ENCODE measurements at regions not wholly inside any gene's neighbourhood (a gene's known extent, or its start where the extent isn't known, plus 50 kb on each side); places are given as distances from the start of the nearest gene placed in this dataset.

GRCh38 chr10:16014469-16014868, 154.2 kb upstream of the MINDY3 start:
- no peaks in the 10 kb centered on the region for H4K20me1 ChIP-seq (ENCODE audit: insufficient read depth, low read length)
- intact Hi-C loops (cut with micrococcal nuclease) = no loop called here
- Mint-ChIP-seq H3K4me1 (no peaks in the 10 kb centered on the region), H3K27ac (no peak overlapping the region), H3K4me3 (no peak overlapping the region), H3K27me3 (ENCODE audit: low read depth in 3 of 3) (no peaks in the 10 kb centered on the region), H3K9me3 (peaks cover 0 to 15% (median 5%) of the 10 kb centered on the region in 7 donors), H3K36me3 (no peaks in the 10 kb centered on the region)
- no peak overlapping the region for H2AFZ ChIP-seq (ENCODE audit: insufficient read depth, low read depth, low read length, poor library complexity, severe bottlenecking)
- H3K79me2 ChIP-seq (ENCODE audit: insufficient read depth, low read length) = no peaks in the 10 kb centered on the region
- H3K27me3 ChIP-seq (ENCODE audit: control insufficient read depth in 2 of 2, insufficient read depth in 2 of 2, low read length in 2 of 2) = no peaks in the 10 kb centered on the region
- no peaks in the 10 kb centered on the region for H3K36me3 ChIP-seq (replicated peaks in 1 of 2; ENCODE audit: control insufficient read depth in 1 of 2, insufficient read depth in 2 of 2, low read length in 2 of 2)
- no peak overlapping the region for H3K4me3 ChIP-seq (replicated peaks in 1 of 3; ENCODE audit: low read depth in 2 of 3, low read length in 3 of 3)
- no peak overlapping the region for H3K4me2 ChIP-seq (replicated peaks; ENCODE audit: extremely low read depth, low read length, poor library complexity, severe bottlenecking)
- DNase-seq = no peak
- H3K9ac ChIP-seq (ENCODE audit: insufficient read depth, low read length, poor library complexity, severe bottlenecking) = no peak overlapping the region
- H3K27ac ChIP-seq (ENCODE audit: low read depth in 1 of 2, low read length in 2 of 2) = no peak overlapping the region
- H3K4me1 ChIP-seq (ENCODE audit: control insufficient read depth in 1 of 2, insufficient read depth in 2 of 2, low read length in 2 of 2) = no peaks in the 10 kb centered on the region
- peaks cover 0 to 1% of the 10 kb centered on the region in 2 donors for H3K9me3 ChIP-seq (replicated peaks in 1 of 2; ENCODE audit: control insufficient read depth in 1 of 2, insufficient read depth in 1 of 2, low read length in 2 of 2)
- no peak for TF ChIP-seq CTCF (IDR thresholded peaks at IDR 0.05)
- WGBS (ENCODE audit: insufficient coverage) = 62% methylated on average over 3 of the region's 3 CpGs

GRCh38 chr10:16016688-16017087, 156.4 kb upstream of the MINDY3 start:
- H3K36me3 ChIP-seq (replicated peaks in 1 of 2; ENCODE audit: control insufficient read depth in 1 of 2, insufficient read depth in 2 of 2, low read length in 2 of 2) = no peaks in the 10 kb centered on the region
- no peak for DNase-seq
- H3K4me1 ChIP-seq (ENCODE audit: control insufficient read depth in 1 of 2, insufficient read depth in 2 of 2, low read length in 2 of 2) = no peaks in the 10 kb centered on the region
- no peak overlapping the region for H3K4me3 ChIP-seq (replicated peaks in 1 of 3; ENCODE audit: low read depth in 2 of 3, low read length in 3 of 3)
- Mint-ChIP-seq H3K9me3 (peaks cover 3 to 17% (median 10%) of the 10 kb centered on the region in 7 donors), H3K27me3 (ENCODE audit: low read depth in 3 of 3) (no peaks in the 10 kb centered on the region), H3K4me1 (no peaks in the 10 kb centered on the region), H3K36me3 (no peaks in the 10 kb centered on the region), H3K4me3 (no peak overlapping the region), H3K27ac (no peak overlapping the region)
- H3K4me2 ChIP-seq (replicated peaks; ENCODE audit: extremely low read depth, low read length, poor library complexity, severe bottlenecking) = no peak overlapping the region
- H3K27ac ChIP-seq (ENCODE audit: low read depth in 1 of 2, low read length in 2 of 2) = no peak overlapping the region
- no peak overlapping the region for H3K9ac ChIP-seq (ENCODE audit: insufficient read depth, low read length, poor library complexity, severe bottlenecking)
- no peaks in the 10 kb centered on the region for H4K20me1 ChIP-seq (ENCODE audit: insufficient read depth, low read length)
- no CpG with 5 or more reads among the region's 4 CpGs for WGBS (ENCODE audit: insufficient coverage)
- intact Hi-C loops (cut with micrococcal nuclease) = no loop called here
- no peak for TF ChIP-seq CTCF (IDR thresholded peaks at IDR 0.05)
- H3K9me3 ChIP-seq (replicated peaks in 1 of 2; ENCODE audit: control insufficient read depth in 1 of 2, insufficient read depth in 1 of 2, low read length in 2 of 2) = peaks cover 4 to 15% of the 10 kb centered on the region in 2 donors
- H3K27me3 ChIP-seq (ENCODE audit: control insufficient read depth in 2 of 2, insufficient read depth in 2 of 2, low read length in 2 of 2) = no peaks in the 10 kb centered on the region
- H2AFZ ChIP-seq (ENCODE audit: insufficient read depth, low read depth, low read length, poor library complexity, severe bottlenecking) = no peak overlapping the region
- no peaks in the 10 kb centered on the region for H3K79me2 ChIP-seq (ENCODE audit: insufficient read depth, low read length)

Data from CD14-positive monocyte (primary cell).